ENCODE measurements at regions not wholly inside any gene's neighbourhood (a gene's known extent, or its start where the extent isn't known, plus 50 kb on each side); places are given as distances from the start of the nearest gene placed in this dataset.
"Not testable (repeated sequence)": the region's sequence is repeated elsewhere in the genome, so short reads cannot be mapped to it uniquely, and the experiment has no call there.

DNA sequence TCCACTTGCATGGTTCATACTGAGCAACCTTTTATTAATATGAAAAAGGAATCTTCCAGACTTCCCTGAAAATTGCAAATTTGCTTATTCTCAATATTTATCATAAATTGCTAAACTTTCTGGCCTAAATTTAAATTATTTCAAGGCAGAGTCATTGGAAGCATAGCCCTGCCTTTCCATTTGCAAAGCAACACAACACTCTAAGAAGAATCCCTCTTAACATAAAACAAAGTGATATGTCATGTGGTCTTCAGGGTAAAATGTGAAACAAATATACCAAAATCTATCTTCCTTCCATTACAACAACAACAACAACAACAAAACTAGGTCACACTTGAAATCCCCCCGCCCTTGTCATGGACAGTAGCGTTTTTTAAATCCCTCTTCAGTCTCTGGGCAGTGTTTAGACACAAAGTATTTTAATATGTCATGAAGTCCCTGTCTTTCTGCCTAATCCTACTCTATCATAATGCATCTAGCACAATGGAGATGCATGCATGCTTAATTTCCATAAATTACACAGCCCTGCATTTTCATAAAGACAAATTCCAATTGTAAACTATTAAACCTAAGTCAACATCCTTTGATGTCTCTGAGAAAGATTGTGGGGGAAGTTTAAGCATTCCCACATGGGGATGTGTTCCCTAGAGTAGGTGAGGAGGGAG lies 668.9 kb upstream of the LCORL start:
- DNase-seq = no peak

DNA sequence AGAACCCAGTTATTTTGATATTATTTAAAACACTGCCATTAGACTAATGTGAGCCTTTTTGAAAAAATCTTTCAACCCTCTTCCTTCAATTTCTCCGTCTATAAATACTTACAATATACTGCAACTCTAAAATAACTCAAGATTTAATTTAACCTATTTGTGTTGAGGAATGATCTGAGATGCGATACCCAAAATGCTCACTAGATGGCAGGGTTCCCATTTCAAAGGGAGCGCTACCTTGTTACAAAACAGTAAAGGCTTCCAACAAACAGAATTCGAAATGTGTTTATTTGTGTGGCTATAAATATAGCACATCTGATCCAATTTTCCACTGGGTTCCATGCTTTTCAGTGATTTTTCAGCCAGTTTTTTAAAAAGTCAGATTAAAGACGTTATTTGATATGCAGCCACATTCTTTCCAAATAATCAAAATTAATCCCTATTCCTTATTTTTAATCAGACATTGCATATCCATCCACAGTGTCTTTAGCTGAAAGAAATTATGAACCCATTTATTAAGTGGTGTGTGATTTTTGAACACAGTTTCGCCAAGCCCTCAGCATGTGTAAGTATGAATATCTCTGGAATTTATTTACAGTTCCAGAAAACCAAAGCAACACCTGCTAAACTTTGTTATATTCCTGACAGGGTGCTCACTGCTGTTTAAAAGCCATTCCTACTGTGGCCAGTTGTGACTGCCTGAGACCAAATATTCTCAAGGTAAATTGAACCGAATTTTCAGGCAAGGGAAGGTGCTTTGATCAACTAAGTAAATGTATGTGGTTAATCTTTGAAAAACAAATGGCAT lies 668.0 kb upstream of the LCORL start:
- no peak for DNase-seq

DNA sequence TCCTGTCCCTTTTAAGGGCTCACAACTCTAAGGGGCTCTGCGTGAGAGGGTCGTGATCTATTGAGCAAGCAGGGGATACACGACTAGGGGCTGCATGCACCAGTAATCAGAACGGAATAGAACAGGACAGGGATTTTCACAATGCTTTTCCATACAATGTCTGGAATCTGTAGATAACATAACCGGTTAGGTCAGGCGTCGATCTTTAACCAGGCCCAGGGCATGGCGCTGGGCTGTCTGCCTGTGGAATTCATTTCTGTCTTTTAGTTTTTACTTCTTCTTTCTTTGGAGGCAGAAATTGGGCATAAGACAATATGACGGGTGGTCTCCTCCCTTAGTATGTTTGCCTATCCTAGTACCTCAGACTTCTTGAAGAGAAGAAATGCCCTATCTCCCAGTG lies 666.8 kb upstream of the LCORL start:
- not testable (repeated sequence) for DNase-seq

DNA sequence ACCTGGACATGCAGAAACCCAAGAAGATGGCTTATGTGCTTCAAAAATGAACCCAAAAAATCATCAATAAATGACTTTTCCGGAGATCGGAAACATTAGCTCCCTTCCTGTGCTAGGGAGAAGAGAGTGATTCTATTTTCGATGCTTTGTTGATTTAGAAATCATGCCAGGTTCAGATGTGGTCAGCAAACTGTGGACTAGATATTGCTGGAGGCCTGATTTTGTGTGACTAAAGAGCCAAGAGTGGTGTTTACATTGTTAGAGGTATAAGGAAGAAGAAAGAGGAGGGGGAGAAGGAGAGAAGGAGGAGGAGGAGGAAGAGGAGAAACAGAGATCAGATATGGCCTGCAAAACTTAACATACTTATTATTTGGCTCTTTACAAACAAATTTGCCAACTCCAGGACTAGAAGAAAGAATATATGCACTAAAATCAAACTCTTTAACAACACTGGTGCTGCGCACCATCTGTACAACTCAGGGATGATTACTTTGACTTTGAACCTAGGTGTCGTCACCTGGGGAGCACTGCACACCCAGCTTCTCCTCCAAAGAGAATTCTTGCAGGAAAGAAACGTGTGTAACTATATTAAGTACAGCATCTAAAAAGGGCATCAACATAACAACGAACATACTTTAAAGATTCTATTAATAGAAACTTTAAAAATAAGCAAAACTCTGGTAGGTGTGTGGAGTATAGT lies 664.9 kb upstream of the LCORL start:
- no peak for DNase-seq

DNA sequence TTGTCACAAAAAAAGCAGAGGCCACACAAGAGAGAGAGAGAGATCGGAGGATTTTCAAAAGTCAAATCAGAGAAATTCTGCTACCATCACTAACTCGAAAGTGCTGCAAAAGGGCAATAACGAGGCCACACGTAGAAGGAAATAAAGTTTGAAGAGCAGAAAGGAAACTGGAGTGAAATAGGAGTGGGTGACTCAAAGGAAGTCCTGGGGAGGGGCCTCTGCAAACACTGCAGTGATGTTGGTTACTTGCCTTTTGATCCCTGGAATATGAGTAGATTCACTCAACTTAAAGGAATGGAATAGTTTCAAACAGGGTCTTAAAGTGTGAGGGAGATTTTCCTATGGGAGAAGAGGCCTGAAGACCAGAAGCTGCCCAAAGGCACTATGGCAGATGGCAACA lies 663.4 kb upstream of the LCORL start:
- no peak for DNase-seq

DNA sequence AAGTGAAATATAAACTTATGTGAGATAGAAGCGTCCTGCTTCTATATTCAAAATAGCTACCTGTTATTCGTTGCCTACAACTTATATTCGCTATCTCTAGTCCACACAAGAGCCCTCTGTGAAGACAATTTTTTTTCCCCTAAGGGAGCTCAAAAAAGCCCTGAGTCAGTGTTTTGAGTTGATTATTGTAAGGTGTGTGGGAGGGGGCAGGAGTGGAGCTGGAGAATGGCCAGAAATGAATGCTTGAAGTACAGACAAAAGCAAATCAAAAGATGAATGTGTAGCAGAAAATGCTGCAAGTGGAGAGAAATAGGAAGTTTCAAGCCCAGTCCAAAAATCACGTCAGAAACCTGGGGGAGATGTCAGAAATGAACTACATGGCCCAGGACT lies 655.0 kb upstream of the LCORL start:
- no peak for DNase-seq

DNA sequence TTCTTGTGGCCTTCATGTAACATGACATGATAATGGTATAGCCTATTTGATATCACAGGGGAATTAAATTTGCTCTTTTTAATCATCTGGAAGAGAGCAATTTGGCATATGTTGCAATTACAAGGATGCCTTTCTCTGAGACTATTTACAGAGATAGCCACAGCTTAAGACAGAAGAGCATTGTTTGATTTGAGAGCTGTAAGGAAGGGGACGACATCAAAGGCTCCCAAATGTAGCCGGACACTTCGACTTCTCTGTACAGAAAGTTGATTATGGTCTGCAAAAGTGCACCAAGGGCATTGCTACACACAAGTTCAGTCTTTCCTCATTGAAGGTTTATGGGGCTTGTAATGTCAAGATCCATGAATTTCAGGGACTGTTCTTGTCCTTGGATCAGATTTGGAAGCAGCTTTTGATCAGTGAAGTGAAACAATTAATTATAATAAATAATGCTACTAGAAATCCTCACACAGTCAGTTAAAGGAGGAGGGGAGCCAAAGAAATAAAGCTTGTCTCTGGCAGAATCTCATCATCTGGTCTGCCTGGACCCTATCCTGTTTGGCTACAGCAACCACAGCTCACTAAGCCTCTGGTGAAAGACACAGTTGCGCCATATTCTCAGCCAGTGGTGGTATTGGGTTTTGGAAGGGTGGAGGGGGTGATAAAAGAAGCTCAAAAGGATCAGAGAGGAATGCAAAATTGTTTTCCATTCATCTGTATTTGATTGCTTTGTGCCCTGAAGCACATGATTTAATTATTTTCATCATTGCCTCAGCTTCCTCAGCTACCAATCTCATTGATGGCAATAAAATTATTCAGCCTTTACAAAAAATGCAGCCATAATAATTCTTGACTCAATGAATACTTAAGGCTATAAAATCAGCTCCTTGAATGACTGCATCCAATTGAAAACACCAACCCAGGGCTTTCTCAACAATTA lies 654.3 kb upstream of the LCORL start:
- no peak for DNase-seq

DNA sequence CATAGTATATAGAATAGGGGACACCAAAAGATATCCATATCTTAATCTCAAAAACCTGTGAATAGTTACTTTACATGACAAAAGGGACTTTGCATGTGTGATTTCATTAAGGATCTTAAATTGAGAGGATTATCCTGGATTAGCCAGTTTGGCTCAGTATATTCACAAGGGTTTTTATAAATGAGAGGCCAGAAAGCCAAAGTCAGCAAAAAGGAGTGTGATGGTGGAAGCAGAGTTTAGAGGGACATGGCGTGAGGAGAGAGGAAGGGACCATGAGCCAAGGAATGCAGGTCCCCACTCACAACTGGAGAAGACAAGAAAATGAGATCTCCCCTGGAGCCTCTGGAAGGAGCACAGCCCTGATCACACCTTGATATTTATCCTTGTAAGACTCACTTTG lies 648.5 kb upstream of the LCORL start:
- no peak for DNase-seq

DNA sequence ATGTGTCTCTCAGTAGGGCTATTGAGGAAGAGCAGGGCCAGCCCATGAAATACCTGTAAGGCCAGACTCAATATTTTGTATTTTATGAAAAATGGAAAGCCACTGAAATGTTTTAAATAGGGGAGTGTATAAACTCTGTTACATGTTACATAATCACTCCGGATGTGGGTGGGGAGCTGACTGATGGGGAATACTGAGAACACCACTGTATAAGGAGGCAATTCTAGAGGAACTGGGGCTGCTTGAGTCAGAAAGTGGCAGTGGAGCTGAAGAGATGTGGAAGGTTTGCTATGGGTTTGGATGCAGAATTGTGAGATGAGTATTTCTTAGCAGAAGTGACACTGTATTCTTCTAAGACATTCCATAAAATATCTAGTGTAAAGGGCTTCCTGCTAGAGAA lies 647.8 kb upstream of the LCORL start:
- no peak for DNase-seq

DNA sequence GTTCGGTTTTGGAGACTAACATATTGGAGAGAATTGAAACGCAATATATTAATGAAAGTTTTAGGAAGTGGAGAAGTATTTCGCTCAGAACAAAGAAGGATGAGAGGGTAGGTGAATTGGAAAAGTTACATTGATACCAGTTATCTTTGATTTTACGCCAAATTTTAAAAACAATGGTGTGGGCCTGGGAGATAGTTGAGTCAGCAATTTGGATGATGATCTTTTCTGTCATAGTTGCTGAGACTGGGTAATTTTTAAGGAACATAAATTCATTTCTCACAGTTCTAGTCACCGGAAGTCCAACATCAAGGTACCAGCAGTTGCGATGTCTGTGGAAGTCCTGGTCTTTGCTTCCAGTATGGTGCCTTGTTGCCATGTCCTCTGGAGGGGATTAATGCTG lies 644.8 kb upstream of the LCORL start:
- DNase-seq = no peak

DNA sequence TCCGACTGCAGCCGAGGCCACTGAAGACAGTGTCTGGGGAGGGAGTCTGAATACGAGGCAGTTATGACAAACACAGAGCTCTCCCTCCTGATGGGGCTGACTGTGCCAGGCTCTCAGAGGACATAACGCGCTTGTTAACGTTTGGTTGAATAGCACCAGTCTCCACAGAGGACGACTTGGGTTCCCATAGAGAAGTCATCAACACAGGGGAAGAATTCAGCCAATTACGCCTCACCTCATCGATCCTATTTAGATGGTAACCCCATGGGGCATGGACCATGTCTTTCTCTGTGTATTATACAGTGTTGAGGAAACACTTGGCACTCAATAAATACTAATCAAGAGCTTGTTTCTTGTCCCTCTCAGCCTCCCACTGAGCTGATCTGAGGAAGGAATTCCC lies 642.6 kb upstream of the LCORL start:
- DNase-seq = no peak

DNA sequence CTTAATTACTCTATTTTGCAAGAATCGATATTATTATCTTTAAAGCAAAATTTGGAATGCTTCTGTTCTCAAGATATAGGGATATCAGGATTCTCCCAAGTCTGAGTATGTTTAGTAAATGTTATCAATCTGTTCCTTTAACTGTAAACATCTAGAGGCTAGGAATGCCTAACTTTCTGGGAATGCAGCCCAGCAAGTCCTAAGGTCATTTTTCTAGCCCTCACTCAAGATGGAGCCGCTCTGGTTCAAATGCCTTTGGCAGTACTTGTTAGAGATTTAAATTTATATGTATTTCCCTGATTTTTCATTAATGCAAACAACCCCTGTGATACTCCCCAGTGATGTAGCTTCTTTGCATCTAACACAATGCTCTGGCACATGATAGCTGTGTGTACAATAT lies 623.8 kb upstream of the LCORL start:
- no peak for DNase-seq

DNA sequence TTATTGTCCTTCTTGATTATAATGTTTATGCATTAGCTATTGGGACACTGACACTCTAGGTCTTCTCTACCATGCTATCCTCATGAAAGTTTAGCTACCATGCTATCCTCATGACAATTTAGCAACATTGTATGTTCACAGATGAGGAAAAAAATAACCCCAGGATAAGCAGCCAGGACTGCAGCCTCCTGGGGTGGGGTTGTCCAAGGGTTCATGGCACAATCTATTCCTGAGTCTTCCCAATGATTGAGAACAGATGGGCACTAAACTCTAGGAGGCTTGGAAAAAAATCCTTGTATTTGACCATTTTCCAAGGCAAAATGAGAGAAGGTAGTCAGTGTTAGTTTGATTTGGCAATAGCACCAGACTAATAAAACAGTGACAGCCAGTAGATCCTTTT lies 619.8 kb upstream of the LCORL start:
- DNase-seq = no peak

DNA sequence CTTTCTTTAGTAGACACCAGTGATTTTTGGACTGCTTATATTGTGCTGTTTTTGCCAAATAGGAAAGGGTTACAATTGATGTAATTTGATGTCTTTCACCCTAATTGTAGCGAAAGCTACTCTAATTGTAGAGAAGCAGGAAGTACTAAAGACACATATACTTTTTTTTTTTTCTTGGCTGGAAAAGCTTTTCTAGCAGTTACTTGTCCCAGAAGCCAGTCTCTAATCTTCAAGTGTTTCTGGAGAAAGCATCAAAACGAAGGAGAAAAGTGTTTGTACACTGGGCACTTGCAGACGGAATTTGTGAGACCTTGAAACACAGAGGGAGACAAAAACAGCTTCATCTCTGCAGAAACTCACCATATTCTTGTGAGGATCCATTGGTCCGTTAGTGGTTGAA lies 616.5 kb upstream of the LCORL start:
- no peak for DNase-seq

DNA sequence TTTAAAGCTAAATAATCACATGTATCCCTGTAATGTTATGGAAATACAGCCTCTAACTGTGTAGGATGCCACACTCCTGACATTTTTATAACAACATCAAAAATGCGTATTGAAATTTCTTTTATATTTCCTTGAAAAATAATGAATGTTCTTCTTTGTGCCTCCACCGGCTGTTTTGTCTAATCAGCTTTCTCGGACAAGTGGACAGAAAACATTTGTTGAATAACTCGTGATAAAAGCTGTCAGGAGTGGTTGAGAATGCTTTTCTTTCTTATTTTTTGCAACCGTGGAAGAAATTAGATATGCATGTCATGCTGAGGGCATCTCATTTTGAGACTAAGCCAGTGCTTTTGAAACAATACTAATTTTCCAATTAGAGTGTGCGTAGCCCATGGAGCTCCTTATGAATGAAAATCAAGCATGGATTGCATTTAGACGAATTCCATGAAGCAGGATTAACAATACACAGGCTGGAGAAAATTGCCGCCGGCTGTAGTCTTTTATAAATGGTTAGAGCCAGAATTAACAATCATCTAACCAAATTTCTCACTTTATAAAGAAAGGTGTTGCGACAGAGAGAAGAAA lies 614.5 kb upstream of the LCORL start:
- DNase-seq = no peak

DNA sequence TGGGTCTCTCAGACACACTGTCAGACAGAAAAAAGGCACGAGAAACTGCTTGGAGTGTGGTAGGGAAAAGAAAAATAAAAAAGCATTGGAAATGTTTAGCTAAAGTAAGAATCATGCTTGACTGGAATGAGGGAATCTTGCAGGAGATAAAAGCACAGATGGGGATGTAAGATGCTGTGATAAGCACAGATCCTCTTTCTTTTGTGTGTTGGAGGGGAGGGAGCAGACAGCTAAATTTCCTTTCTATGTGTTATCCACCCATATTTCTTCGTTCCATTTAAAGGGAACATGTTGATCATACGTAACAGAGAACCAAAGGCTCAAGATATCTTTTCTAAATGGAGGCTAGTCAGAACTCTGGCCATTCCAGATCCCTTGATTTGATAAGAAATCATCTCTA lies 614.0 kb upstream of the LCORL start:
- no peak for DNase-seq

DNA sequence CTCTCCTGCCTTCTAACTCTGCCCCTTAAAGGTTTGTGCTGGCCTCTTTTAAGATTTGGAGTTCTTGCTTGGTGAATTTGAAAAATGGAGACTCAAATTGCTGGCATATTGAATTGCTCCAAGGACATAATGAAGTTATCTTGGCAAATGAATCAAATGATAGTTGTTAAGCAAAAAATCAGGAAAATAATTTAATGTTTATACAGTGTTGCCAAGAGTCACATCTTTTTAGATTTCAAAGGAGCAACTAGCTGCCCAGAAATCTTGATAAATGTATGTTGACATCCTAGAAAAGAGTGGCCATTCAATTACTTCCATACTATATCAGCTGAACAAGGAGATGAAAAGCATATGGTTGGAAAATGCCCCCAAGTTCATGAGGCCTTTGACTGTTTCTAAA lies 610.0 kb upstream of the LCORL start:
- no peak for DNase-seq

DNA sequence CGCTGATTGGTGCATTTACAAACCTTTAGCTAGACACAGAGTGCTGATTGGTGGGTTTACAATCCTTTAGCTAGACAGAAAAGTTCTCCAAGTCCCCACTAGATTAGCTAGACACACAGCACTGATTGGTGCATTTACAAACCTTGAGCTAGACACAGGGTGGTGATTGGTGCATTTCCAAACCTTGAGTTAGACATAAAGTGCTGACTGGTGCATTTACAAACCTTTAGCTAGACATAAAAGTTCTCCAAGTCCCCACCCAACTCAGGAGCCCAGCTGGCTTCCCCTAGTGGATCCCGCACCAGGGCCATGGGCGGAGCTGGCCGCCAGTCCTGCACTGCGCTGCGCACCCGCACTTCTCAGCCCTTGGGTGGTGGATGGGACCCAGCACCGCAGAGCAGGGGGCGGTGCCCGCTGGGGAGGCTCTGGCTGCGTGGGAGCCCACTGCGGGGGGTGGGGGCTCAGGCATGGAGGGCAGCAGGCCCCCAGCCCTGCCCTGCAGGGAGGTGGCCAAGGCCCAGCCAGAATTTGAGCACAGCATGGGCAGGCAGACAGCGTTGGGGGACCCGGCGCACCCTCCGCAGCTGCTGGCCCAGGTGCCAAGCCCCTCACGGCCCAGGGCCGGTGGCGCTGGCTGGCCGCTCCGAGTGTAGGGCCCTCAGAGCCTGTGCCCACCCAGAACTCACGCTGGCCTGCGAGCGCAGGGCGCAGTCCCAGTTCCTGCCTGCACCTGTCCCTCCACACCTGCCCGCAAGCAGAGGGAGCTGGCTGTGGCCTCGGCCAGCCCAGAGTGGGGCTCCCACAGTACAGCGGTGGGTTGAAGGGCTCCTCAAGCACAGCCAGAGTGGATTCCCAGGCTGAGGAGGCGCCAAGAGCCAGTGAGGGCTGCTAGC lies 608.9 kb upstream of the LCORL start:
- DNase-seq = no peak

DNA sequence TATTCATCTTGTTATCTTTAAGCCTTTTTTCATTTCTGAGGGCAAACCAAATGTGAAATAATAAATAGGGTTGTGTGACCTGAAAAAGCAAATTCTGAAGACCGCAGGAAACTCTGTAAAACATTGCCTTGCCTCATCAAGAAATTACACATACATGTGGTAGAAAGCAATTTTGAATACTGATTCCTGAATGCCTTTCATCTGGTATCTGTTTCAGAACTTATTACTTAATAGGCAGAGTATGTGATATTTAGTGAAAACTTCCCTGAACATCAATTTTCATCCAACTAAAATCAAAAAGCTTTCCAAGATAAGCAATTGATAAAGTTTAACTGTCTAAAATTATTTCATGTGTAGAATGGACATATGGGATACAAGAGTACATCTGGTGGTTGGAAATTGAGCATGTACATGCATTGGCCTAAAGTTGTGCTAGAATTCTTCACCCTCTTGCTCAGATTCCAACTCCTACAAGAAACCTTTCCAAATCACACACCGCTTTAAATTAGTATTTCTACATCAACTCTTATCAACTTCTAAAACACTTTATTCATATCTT lies 606.0 kb upstream of the LCORL start:
- no peak for DNase-seq

DNA sequence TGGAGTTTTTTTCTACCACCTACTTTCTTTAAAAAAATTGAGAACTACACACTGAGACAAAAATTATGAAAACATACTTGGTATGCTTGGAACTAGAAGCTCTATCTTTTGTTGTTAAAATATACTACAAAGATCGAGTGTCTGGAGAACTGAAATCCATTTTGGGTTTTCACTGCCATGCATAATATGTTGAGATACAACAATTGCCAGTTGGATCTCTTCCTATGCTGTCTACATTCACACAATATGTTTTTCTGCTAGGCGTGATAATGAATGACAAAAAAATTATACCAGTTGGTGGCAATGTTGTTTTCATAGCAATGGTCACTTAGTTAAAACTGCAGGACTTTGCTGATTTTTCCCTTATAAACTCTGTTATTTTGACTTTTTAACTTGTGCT lies 605.4 kb upstream of the LCORL start:
- no peak for DNase-seq

DNA sequence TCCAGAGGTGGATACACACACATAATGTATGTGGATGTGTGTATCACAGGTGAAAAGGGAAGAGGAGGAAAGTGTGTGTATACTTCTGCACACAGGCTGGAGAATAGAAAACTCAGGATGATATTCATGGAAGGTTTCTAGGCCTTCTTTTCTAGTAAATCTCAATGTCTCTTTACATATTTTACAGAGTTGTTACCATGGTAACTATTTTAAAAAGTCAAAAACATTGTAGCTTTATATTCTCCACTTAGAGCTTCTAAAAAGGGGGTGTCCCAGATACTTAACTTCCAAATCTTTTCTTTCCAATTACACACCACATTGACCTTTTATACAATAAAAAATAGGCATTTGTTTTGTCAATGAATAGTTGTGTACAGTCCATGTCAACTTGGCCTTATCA lies 604.8 kb upstream of the LCORL start:
- no peak for DNase-seq

Measured in activated CD4-positive, alpha-beta T cell treated with anti-CD3 and anti-CD28 coated beads for 1 hour (primary cell).